ENCODE measurements at regions not wholly inside any gene's neighbourhood (a gene's known extent, or its start where the extent isn't known, plus 50 kb on each side); places are given as distances from the start of the nearest gene placed in this dataset.

GRCh38 chr2:62370321-62371250, 135.4 kb downstream of the TMEM17 start:
- TF ChIP-seq POLR2A (IDR thresholded peaks at IDR 0.05): no peak
- no peak for TF ChIP-seq CTCF (IDR thresholded peaks at IDR 0.05 in 4 of 5, conservative IDR thresholded peaks at IDR 0.05 in 1 of 5)

All from gastrocnemius medialis (tissue), 4 donors.